WTC11 (cell line): ENCODE measurements at regions not wholly inside any gene's neighbourhood (a gene's known extent, or its start where the extent isn't known, plus 50 kb on each side); places are given as distances from the start of the nearest gene placed in this dataset.

Source experiments
- CREM ChIP-seq: sonication (generic); formaldehyde crosslinking; IDR thresholded peaks from 2 replicates; pipeline ENCODE4 v1.8.1; 2022; ENCODE audit warnings: mild to moderate bottlenecking, missing genetic modification reagents, moderate library complexity
- FOXJ3 ChIP-seq: sonication (generic); formaldehyde crosslinking; IDR thresholded peaks from 2 replicates; pipeline ENCODE4 v1.9.0; 2021; ENCODE audit warnings: missing genetic modification reagents, mild to moderate bottlenecking, borderline replicate concordance
- NFYB ChIP-seq: sonication (generic); formaldehyde crosslinking; conservative IDR thresholded peaks from 2 replicates; pipeline ENCODE4 v1.8.0; 2022; ENCODE audit warnings: low read depth, missing genetic modification reagents
- NR1H2 ChIP-seq: sonication (generic); formaldehyde crosslinking; IDR thresholded peaks from 2 replicates; pipeline ENCODE4 v1.9.0; 2021; ENCODE audit warnings: mild to moderate bottlenecking, moderate library complexity, missing genetic modification reagents
- NR2C2 ChIP-seq: sonication (generic); formaldehyde crosslinking; IDR thresholded peaks from 2 replicates; pipeline ENCODE4 v1.8.0; 2022; ENCODE audit warnings: mild to moderate bottlenecking, missing genetic modification reagents
- SP1 ChIP-seq: sonication (generic); formaldehyde crosslinking; conservative IDR thresholded peaks from 2 replicates; pipeline ENCODE4 v1.8.1; 2022; ENCODE audit warnings: missing genetic modification reagents
- TCF7 ChIP-seq: sonication (generic); formaldehyde crosslinking; IDR thresholded peaks from 2 replicates; pipeline ENCODE4 v1.8.0; 2022; ENCODE audit warnings: mild to moderate bottlenecking, low read depth, missing genetic modification reagents, moderate library complexity
- ZNF121 ChIP-seq: sonication (generic); formaldehyde crosslinking; IDR thresholded peaks from 2 replicates; pipeline ENCODE4 v1.8.0; 2023; ENCODE audit warnings: missing genetic modification reagents
- ZNF263 ChIP-seq: sonication (generic); formaldehyde crosslinking; IDR thresholded peaks from 2 replicates; pipeline ENCODE4 v1.8.1; 2022; ENCODE audit warnings: low read depth, mild to moderate bottlenecking, moderate library complexity, missing genetic modification reagents
- TF ChIP-seq, protein P1 (sequence below): fragments of 200-600 bp; IDR thresholded peaks from 2 replicates; pipeline ENCODE4 v1.8.0; 2022; ENCODE audit warnings: antibody characterized with exemption
- TF ChIP-seq, protein P2 (sequence below): sonication (generic); formaldehyde crosslinking; IDR thresholded peaks from 2 replicates; pipeline ENCODE4 v1.8.1; 2022; ENCODE audit warnings: mild to moderate bottlenecking, missing genetic modification reagents, moderate library complexity, borderline replicate concordance
- TF ChIP-seq, protein P3 (sequence below): sonication (generic); formaldehyde crosslinking; IDR thresholded peaks from 2 replicates; pipeline ENCODE4 v1.8.1; 2022; ENCODE audit warnings: low read depth, missing genetic modification reagents, borderline replicate concordance

DNA sequence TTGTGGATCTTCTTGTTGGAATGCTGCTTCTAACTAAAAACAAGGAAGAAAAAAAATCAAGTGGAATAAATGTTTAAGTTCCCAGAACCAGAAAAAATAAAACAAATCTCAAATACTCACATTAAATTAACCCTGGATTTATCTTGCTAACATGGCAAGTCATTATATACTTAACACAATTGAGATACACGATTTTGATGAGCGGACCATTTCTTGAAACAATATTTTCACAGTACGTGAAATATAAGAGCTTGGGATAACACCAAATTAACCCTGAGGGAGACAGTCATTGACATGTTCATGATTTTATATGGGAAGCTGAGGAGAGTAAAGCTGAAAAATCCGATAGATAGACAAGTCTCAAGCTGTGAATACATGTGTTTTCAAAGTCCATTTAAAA, 128.6 kb downstream of the PTCSC3 start:
- TF ChIP-seq, protein P1, sequence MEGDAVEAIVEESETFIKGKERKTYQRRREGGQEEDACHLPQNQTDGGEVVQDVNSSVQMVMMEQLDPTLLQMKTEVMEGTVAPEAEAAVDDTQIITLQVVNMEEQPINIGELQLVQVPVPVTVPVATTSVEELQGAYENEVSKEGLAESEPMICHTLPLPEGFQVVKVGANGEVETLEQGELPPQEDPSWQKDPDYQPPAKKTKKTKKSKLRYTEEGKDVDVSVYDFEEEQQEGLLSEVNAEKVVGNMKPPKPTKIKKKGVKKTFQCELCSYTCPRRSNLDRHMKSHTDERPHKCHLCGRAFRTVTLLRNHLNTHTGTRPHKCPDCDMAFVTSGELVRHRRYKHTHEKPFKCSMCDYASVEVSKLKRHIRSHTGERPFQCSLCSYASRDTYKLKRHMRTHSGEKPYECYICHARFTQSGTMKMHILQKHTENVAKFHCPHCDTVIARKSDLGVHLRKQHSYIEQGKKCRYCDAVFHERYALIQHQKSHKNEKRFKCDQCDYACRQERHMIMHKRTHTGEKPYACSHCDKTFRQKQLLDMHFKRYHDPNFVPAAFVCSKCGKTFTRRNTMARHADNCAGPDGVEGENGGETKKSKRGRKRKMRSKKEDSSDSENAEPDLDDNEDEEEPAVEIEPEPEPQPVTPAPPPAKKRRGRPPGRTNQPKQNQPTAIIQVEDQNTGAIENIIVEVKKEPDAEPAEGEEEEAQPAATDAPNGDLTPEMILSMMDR, result no peak
- TF ChIP-seq ZNF121 (no peak), FOXJ3 (CRISPR knock-in tag) (no peak), CREM (CRISPR knock-in tag) (no peak), NR2C2 (no peak), TCF7 (CRISPR knock-in tag) (no peak), SP1 (CRISPR knock-in tag) (no peak), ZNF263 (CRISPR knock-in tag) (no peak), NFYB (CRISPR knock-in tag) (no peak), NR1H2 (CRISPR knock-in tag) (no peak)
- TF ChIP-seq, protein P2, sequence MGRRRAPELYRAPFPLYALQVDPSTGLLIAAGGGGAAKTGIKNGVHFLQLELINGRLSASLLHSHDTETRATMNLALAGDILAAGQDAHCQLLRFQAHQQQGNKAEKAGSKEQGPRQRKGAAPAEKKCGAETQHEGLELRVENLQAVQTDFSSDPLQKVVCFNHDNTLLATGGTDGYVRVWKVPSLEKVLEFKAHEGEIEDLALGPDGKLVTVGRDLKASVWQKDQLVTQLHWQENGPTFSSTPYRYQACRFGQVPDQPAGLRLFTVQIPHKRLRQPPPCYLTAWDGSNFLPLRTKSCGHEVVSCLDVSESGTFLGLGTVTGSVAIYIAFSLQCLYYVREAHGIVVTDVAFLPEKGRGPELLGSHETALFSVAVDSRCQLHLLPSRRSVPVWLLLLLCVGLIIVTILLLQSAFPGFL (CRISPR knock-in tag), result no peak
- TF ChIP-seq, protein P3, sequence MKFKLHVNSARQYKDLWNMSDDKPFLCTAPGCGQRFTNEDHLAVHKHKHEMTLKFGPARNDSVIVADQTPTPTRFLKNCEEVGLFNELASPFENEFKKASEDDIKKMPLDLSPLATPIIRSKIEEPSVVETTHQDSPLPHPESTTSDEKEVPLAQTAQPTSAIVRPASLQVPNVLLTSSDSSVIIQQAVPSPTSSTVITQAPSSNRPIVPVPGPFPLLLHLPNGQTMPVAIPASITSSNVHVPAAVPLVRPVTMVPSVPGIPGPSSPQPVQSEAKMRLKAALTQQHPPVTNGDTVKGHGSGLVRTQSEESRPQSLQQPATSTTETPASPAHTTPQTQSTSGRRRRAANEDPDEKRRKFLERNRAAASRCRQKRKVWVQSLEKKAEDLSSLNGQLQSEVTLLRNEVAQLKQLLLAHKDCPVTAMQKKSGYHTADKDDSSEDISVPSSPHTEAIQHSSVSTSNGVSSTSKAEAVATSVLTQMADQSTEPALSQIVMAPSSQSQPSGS (CRISPR knock-in tag), result no peak
